SU-DHL-6 (cell line): ENCODE measurements at regions not wholly inside any gene's neighbourhood (a gene's known extent, or its start where the extent isn't known, plus 50 kb on each side); places are given as distances from the start of the nearest gene placed in this dataset.

ENCODE experiments used
- H2AFZ ChIP-seq: fragments of 200-600 bp; sonication (generic); 2 replicates; pipeline ENCODE4 v1.6.1; 2014; ENCODE audit warnings: low read depth, mild to moderate bottlenecking, moderate library complexity, mixed read lengths, antibody characterized with exemption, low read length; ENCODE audit not compliant: severe bottlenecking
- H3F3A ChIP-seq: fragments of 200-600 bp; shearing (Covaris generic); 2 replicates; pipeline ENCODE4 v1.6.0; 2016; ENCODE audit warnings: antibody characterized with exemption, mild to moderate bottlenecking; ENCODE audit not compliant: insufficient read depth
- H3K27ac ChIP-seq: fragments of 200-600 bp; sonication (generic); 2 replicates; pipeline ENCODE4 v1.5.1; 2016; ENCODE audit warnings: low read depth, mild to moderate bottlenecking, low read length, moderate library complexity, mixed read lengths
- H3K27me3 ChIP-seq: fragments of 200-600 bp; sonication (generic), shearing (Covaris generic); 2 replicates; pipeline ENCODE4 v1.6.0; 2014; ENCODE audit warnings: mild to moderate bottlenecking, low read length
- H3K36me3 ChIP-seq: fragments of 200-600 bp; sonication (generic); 2 replicates; pipeline ENCODE4 v1.6.1; 2014; ENCODE audit warnings: mild to moderate bottlenecking, low read length, mixed read lengths
- H3K4me2 ChIP-seq: fragments of 300-600, 200-600 bp; shearing (Covaris generic), sonication (generic); 2 replicates; pipeline ENCODE4 v1.6.0; 2014; ENCODE audit warnings: low read length, low read depth, mild to moderate bottlenecking; ENCODE audit not compliant: poor library complexity, severe bottlenecking
- H3K4me3 ChIP-seq: fragments of 200-600 bp; sonication (generic); 2 replicates; pipeline ENCODE4 v1.5.1; 2014; ENCODE audit warnings: antibody characterized with exemption, low read length, mild to moderate bottlenecking, mixed read lengths; ENCODE audit not compliant: insufficient read depth, poor library complexity, severe bottlenecking
- H3K79me2 ChIP-seq: fragments of 200-600 bp; sonication (generic); 2 replicates; pipeline ENCODE4 v1.6.1; 2014; ENCODE audit warnings: mild to moderate bottlenecking, low read length, moderate library complexity; ENCODE audit not compliant: insufficient read depth
- H3K9ac ChIP-seq: fragments of 200-600 bp; sonication (generic); 2 replicates; pipeline ENCODE4 v1.7.0; 2014; ENCODE audit warnings: mild to moderate bottlenecking, low read length
- H3K9me2 ChIP-seq: fragments of 200-600 bp; sonication (generic); replicated peaks from 2 replicates; pipeline ENCODE4 v1.6.1; 2014; ENCODE audit warnings: low read length; ENCODE audit not compliant: insufficient read depth
- H3K9me3 ChIP-seq: fragments of 200-600 bp; sonication (generic); 2 replicates; pipeline ENCODE4 v1.6.1; 2014; ENCODE audit warnings: low read length, mixed read lengths; ENCODE audit not compliant: insufficient read depth
- H4K20me1 ChIP-seq: fragments of 200-600 bp; sonication (generic); 2 replicates; pipeline ENCODE4 v1.6.1; 2014; ENCODE audit warnings: low read depth, mild to moderate bottlenecking, antibody characterized with exemption, low read length, moderate library complexity, mixed read lengths
- EZH2phosphoT487 ChIP-seq: fragments of 200-600 bp; sonication (generic), shearing (Covaris generic); conservative IDR thresholded peaks from 2 replicates; pipeline ENCODE4 v1.6.1; 2018; ENCODE audit warnings: mild to moderate bottlenecking, antibody characterized with exemption, low read length, moderate library complexity, mixed read lengths
- TF ChIP-seq, protein P1 (sequence below): fragments of 200-600 bp; sonication (generic); IDR thresholded peaks from one replicate; pipeline ENCODE4 v1.5.1; 2017; ENCODE audit warnings: antibody characterized with exemption, mild to moderate bottlenecking, low read length, moderate library complexity; ENCODE audit not compliant: insufficient read depth, poor library complexity, severe bottlenecking

DNA sequence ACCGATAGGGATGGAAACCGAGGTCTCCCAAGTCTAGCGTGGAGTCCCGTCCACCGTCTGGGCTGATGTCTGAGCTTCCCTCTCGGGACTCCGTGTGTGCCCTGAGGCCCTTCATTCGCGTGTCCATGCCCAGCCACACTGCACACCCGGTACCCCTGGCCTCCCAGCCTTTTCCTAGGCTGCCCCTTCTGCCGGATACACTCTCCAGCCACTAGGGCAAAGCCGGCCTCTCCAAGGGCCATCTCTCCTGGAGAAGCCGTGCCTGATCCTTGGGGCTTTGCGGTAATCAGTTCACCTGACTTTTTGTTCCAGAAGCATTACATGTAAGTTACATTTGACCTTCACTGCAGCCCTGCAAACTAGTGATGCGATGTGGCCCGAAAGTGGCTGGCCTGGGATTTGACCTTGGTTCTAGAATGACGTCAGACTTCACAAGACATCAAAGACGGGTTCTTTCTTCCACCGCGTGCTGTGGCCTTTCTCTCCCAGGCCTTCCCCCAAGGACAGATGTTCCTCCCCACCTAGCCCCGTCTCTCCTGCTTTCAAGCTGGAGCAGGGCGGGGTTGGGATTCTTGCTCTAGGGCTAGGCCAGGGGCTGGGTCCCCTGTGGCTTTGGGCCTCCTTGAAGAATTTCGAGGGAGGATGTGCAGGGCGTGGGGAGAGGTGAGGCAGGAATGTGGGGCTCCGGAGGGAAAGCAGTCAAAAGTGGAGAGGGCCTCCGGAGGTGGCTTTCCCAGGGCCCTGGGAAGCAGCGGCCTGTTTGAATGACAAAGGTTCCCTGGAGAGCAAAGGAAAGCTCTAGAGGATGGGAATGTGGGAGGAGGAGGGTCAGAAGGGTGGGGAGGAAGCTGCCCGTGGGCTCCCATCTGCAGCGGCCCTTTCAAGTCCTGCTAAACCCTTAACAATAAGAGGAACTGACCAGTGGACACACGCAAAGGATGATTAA lies 49.7 kb upstream of the SLC2A1 start:
- Histone ChIP-seq H3K4me2 (no peak overlapping the region), H3F3A (no peaks in the 10 kb centered on the region), H3K79me2 (no peaks in the 10 kb centered on the region), H3K9me2 (no peaks in the 10 kb centered on the region), H3K4me3 (no peak overlapping the region), H3K27ac (no peak overlapping the region), H3K36me3 (no peaks in the 10 kb centered on the region), H2AFZ (no peak overlapping the region), H4K20me1 (no peaks in the 10 kb centered on the region), H3K9ac (no peak overlapping the region), H3K27me3 (no peaks in the 10 kb centered on the region), H3K9me3 (no peaks in the 10 kb centered on the region)
- TF ChIP-seq, protein P1, sequence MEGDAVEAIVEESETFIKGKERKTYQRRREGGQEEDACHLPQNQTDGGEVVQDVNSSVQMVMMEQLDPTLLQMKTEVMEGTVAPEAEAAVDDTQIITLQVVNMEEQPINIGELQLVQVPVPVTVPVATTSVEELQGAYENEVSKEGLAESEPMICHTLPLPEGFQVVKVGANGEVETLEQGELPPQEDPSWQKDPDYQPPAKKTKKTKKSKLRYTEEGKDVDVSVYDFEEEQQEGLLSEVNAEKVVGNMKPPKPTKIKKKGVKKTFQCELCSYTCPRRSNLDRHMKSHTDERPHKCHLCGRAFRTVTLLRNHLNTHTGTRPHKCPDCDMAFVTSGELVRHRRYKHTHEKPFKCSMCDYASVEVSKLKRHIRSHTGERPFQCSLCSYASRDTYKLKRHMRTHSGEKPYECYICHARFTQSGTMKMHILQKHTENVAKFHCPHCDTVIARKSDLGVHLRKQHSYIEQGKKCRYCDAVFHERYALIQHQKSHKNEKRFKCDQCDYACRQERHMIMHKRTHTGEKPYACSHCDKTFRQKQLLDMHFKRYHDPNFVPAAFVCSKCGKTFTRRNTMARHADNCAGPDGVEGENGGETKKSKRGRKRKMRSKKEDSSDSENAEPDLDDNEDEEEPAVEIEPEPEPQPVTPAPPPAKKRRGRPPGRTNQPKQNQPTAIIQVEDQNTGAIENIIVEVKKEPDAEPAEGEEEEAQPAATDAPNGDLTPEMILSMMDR: no peak
- TF ChIP-seq EZH2phosphoT487: no peak
